NCI-H2227 (cell line): ENCODE measurements at regions not wholly inside any gene's neighbourhood (a gene's known extent, or its start where the extent isn't known, plus 50 kb on each side); places are given as distances from the start of the nearest gene placed in this dataset.
"Not testable (repeated sequence)": the region's sequence is repeated elsewhere in the genome, so short reads cannot be mapped to it uniquely, and the experiment has no call there.

Source experiments
- DNase-seq: peaks from one replicate; lab custom pipeline; 2025; ENCODE audit not compliant: unreplicated experiment; lab: John Stamatoyannopoulos, UW

- DNase-seq: not testable (repeated sequence)
Observed at GRCh38 chr12:54799966-54800365, 54.4 kb upstream of the MUCL1 start.

- DNase-seq: no peak
Observed at GRCh38 chr12:54798651-54799050, 55.7 kb upstream of the MUCL1 start.

- no peak for DNase-seq
Observed at GRCh38 chr12:54796991-54797390, 57.3 kb upstream of the MUCL1 start.

- no peak for DNase-seq
Observed at GRCh38 chr12:54795644-54796043, 58.7 kb upstream of the MUCL1 start.

GRCh38 chr12:54786081-54786480, 68.2 kb upstream of the MUCL1 start:
- DNase-seq: no peak

GRCh38 chr12:54784115-54784514, 70.2 kb upstream of the MUCL1 start:
- no peak for DNase-seq

GRCh38 chr12:54777031-54777430, 77.3 kb upstream of the MUCL1 start:
- not testable (repeated sequence) for DNase-seq

GRCh38 chr12:54773593-54773992, 80.7 kb upstream of the MUCL1 start:
- no peak for DNase-seq

GRCh38 chr12:54765652-54766051, 88.7 kb upstream of the MUCL1 start:
- DNase-seq: no peak

GRCh38 chr12:54762390-54762789, 91.9 kb upstream of the MUCL1 start:
- DNase-seq: no peak

GRCh38 chr12:54759751-54760150, 94.6 kb upstream of the MUCL1 start:
- DNase-seq: peak; percentile 18

- no peak for DNase-seq
Observed at GRCh38 chr12:54751493-54751892, 102.8 kb upstream of the MUCL1 start.

GRCh38 chr12:54749191-54749818, 101.1 kb upstream of the DCD start:
- peak; percentile 35 for DNase-seq

GRCh38 chr12:54744590-54744989, 96.4 kb upstream of the DCD start:
- no peak for DNase-seq

GRCh38 chr12:54740882-54741281, 92.7 kb upstream of the DCD start:
- DNase-seq: no peak

GRCh38 chr12:54736549-54736948, 88.4 kb upstream of the DCD start:
- DNase-seq: no peak

- DNase-seq: no peak
Observed at GRCh38 chr12:54734196-54734950, 86.2 kb upstream of the DCD start.

- peak; percentile 22 for DNase-seq
Observed at GRCh38 chr12:54725233-54725843, 77.2 kb upstream of the DCD start.

GRCh38 chr12:54723379-54724256, 75.5 kb upstream of the DCD start:
- peak; percentile 0 for DNase-seq

- no peak for DNase-seq
Observed at GRCh38 chr12:54721312-54721711, 73.1 kb upstream of the DCD start.

GRCh38 chr12:54719691-54720090, 71.5 kb upstream of the DCD start:
- DNase-seq: no peak
